K562 (cell line): ENCODE measurements at regions not wholly inside any gene's neighbourhood (a gene's known extent, or its start where the extent isn't known, plus 50 kb on each side); places are given as distances from the start of the nearest gene placed in this dataset.

Source experiments
- ATAC-seq: fragments of 200-7000 bp; cut with Tn5 transposase; 3 replicates; pipeline ENCODE4 v1.9.1; 2020; ENCODE audit warnings: moderate library complexity
- BruUV-seq: library from RNA; stranded (reverse); fragments of 400-500 nt; replicated peaks from 2 replicates; lab custom pipeline; 2021; lab: Mats Ljungman, UMichigan
- CTCF ChIA-PET: fragments of 300-600 bp; formaldehyde crosslinking; extraction: SDS; loops from one replicate; lab custom pipeline; 2021; ENCODE audit warnings: low intra/inter-chr PET ratio; lab: Yijun Ruan, JAX
- POLR2A ChIA-PET: fragments of 300-600, 350-650 bp; sonication (Branson Sonifier 250); formaldehyde crosslinking; extraction: SDS; loops from one replicate; lab custom pipeline; 2021; ENCODE audit warnings: antibody characterized with exemption, inconsistent platforms; lab: Yijun Ruan, JAX
- DNase-seq, 4 experiments: peaks; one replicate each; pipeline versions ENCODE4 v3.0.0 to v3.0.0-alpha.2; 2011 to 2018; ENCODE audit warnings: low spot score in 3 of 4, mixed read lengths in 3 of 4; ENCODE audit errors: extremely low read depth in 1 of 4
- FAIRE-seq: peaks from 2 replicates; lab custom pipeline; 2011; peaks lifted over from hg19 to GRCh38; lab: Jason Lieb, UNC
- H2AFZ ChIP-seq: 2 replicates; pipeline ENCODE4 v1.6.0; 2011; ENCODE audit warnings: low read depth, low read length, control low read depth, inconsistent platforms
- H3K27ac ChIP-seq: fragments of 200-600 bp; 3 replicates; pipeline ENCODE4 v1.8.0; 2011; ENCODE audit warnings: low read depth, mild to moderate bottlenecking, control low read depth, inconsistent platforms, low read length, moderate library complexity, mixed read lengths; ENCODE audit errors: extremely low read depth
- H3K27me3 ChIP-seq, 2 experiments: fragments of 300-600 bp in 1 of 2; 2 replicates in 1 of 2; 3 replicates in 1 of 2; pipeline versions ENCODE4 v1.6.0 to v1.8.0; 2011; ENCODE audit warnings: inconsistent platforms in 2 of 2, low read length in 2 of 2, mild to moderate bottlenecking in 1 of 2, mixed read lengths in 1 of 2, moderate library complexity in 1 of 2; ENCODE audit not compliant: control insufficient read depth in 2 of 2, insufficient read depth in 2 of 2
- H3K36me3 ChIP-seq: fragments of 300-600 bp; 3 replicates; pipeline ENCODE4 v1.8.0; 2011; ENCODE audit warnings: mild to moderate bottlenecking, low read length, inconsistent platforms; ENCODE audit not compliant: control insufficient read depth, insufficient read depth
- H3K4me1 ChIP-seq, 2 experiments: fragments of 200-600 bp in 1 of 2; replicated peaks in 1 of 2; 2 replicates in 1 of 2; 3 replicates in 1 of 2; pipeline versions ENCODE4 v1.5.1 to v1.8.0; 2011; ENCODE audit warnings: inconsistent platforms in 2 of 2, low read length in 2 of 2, mild to moderate bottlenecking in 1 of 2, mixed read lengths in 1 of 2, moderate library complexity in 1 of 2; ENCODE audit not compliant: control insufficient read depth in 2 of 2, insufficient read depth in 2 of 2
- H3K4me2 ChIP-seq: 2 replicates; pipeline ENCODE4 v1.6.1; 2011; ENCODE audit warnings: low read length, control low read depth, inconsistent platforms, mixed read lengths; ENCODE audit not compliant: insufficient read depth
- H3K4me3 ChIP-seq: fragments of 200-600 bp; sonication (generic), shearing (Covaris generic); 2 replicates; pipeline ENCODE4 v1.5.1; 2016; ENCODE audit warnings: control low read depth, inconsistent platforms
- H3K79me2 ChIP-seq: fragments of 200-600 bp; 3 replicates; pipeline ENCODE4 v1.8.0; 2011; ENCODE audit warnings: low read length, inconsistent platforms; ENCODE audit not compliant: control insufficient read depth, insufficient read depth
- H3K9ac ChIP-seq, 2 experiments: 2 replicates each; pipeline versions ENCODE4 v1.6.0 to v1.6.1; 2011; ENCODE audit warnings: low read depth in 2 of 2, low read length in 2 of 2, control low read depth in 1 of 2, inconsistent platforms in 1 of 2, mild to moderate bottlenecking in 1 of 2, mixed read lengths in 1 of 2; ENCODE audit not compliant: insufficient read depth in 1 of 2
- H3K9me1 ChIP-seq: one replicate; pipeline ENCODE4 v1.6.0; 2011; ENCODE audit warnings: inconsistent platforms, mild to moderate bottlenecking, low read length, moderate library complexity; ENCODE audit not compliant: control insufficient read depth, insufficient read depth
- H3K9me3 ChIP-seq: replicated peaks from 2 replicates; pipeline ENCODE4 v1.5.1; 2011; ENCODE audit warnings: low read depth, low read length, inconsistent platforms; ENCODE audit not compliant: control insufficient read depth, insufficient read depth
- H4K20me1 ChIP-seq: replicated peaks from 2 replicates; pipeline ENCODE4 v1.6.1; 2011; ENCODE audit warnings: low read length, inconsistent platforms, mixed read lengths; ENCODE audit not compliant: control insufficient read depth, insufficient read depth
- ARID2 ChIP-seq: fragments of 450-650 bp; IDR thresholded peaks from 2 replicates; pipeline ENCODE4 v1.6.1; 2017; ENCODE audit warnings: antibody characterized with exemption, mild to moderate bottlenecking
- CREM ChIP-seq: IDR thresholded peaks from 2 replicates; pipeline ENCODE4 v1.6.1; 2014; ENCODE audit warnings: antibody characterized with exemption, low read depth
- ESRRB ChIP-seq: fragments of 250-450 bp; sonication (Bioruptor Pico); IDR thresholded peaks from 2 replicates; pipeline ENCODE4 v1.5.0; 2020; ENCODE audit warnings: mild to moderate bottlenecking, moderate library complexity, borderline replicate concordance
- ETS1 ChIP-seq: conservative IDR thresholded peaks from 2 replicates; pipeline ENCODE4 v1.6.1; 2011; ENCODE audit warnings: low read depth, mild to moderate bottlenecking, low read length; ENCODE audit not compliant: control insufficient read depth
- FOXK1 ChIP-seq: sonication (generic); formaldehyde crosslinking; IDR thresholded peaks from 2 replicates; pipeline ENCODE4 v1.8.0; 2022; ENCODE audit warnings: missing genetic modification reagents, mild to moderate bottlenecking, borderline replicate concordance
- HEY1 ChIP-seq: fragments of 250-450 bp; sonication (Bioruptor Pico); IDR thresholded peaks from 2 replicates; pipeline ENCODE4 v1.5.0; 2020; ENCODE audit warnings: mild to moderate bottlenecking, moderate library complexity, borderline replicate concordance
- KAT2B ChIP-seq: IDR thresholded peaks from one replicate; pipeline ENCODE4 v1.6.1; 2012; ENCODE audit warnings: low read depth, mild to moderate bottlenecking, control low read depth, inconsistent platforms, low read length, moderate library complexity
- NFATC3 ChIP-seq: fragments of 450-650 bp; IDR thresholded peaks from 2 replicates; pipeline ENCODE4 v1.6.1; 2017; ENCODE audit warnings: mild to moderate bottlenecking
- NFE2 ChIP-seq: IDR thresholded peaks from 2 replicates; pipeline ENCODE4 v1.6.1; 2014; ENCODE audit warnings: antibody characterized with exemption, low read depth
- POLR2AphosphoS5 ChIP-seq: IDR thresholded peaks from 2 replicates; pipeline ENCODE4 v1.6.1; 2011; ENCODE audit warnings: mild to moderate bottlenecking, low read depth, low read length, moderate library complexity; ENCODE audit not compliant: control insufficient read depth, insufficient read depth
- RUNX1 ChIP-seq: sonication (generic); IDR thresholded peaks from 2 replicates; pipeline ENCODE4 v1.6.1; 2016; ENCODE audit warnings: antibody characterized with exemption, low read depth
- STAT6 ChIP-seq: sonication (generic); formaldehyde crosslinking; IDR thresholded peaks from 2 replicates; pipeline ENCODE4 v1.8.1; 2023; ENCODE audit warnings: mild to moderate bottlenecking, missing genetic modification reagents
- SUPT5H ChIP-seq: fragments of 450-650 bp; IDR thresholded peaks from 2 replicates; pipeline ENCODE4 v1.6.1; 2016
- ZC3H8 ChIP-seq: fragments of 450-650 bp; IDR thresholded peaks from 2 replicates; pipeline ENCODE4 v1.6.1; 2017
- ZNF436 ChIP-seq: fragments of 250-450, 450-650 bp; sonication (Bioruptor Pico); formaldehyde crosslinking; IDR thresholded peaks from 2 replicates; pipeline ENCODE4 v1.7.0; 2020; ENCODE audit warnings: mild to moderate bottlenecking
- ZNF75A ChIP-seq: fragments of 450-650 bp; formaldehyde crosslinking; IDR thresholded peaks from 2 replicates; pipeline ENCODE4 v1.4.0; 2020; ENCODE audit warnings: mild to moderate bottlenecking
- ZNF77 ChIP-seq: fragments of 250-450 bp; sonication (Bioruptor Pico); IDR thresholded peaks from 2 replicates; pipeline ENCODE4 v1.5.0; 2020
- ZNF785 ChIP-seq: fragments of 250-450 bp; sonication (Bioruptor Pico); IDR thresholded peaks from 2 replicates; pipeline ENCODE4 v1.4.0; 2020; ENCODE audit warnings: mild to moderate bottlenecking
- WGBS: fragments of 100-300 bp; shearing (Covaris generic); methylation state at CpG from one replicate; pipeline ENCODE4 v1.1.6; 2016; ENCODE audit warnings: low coverage, mixed read lengths; ENCODE audit not compliant: insufficient coverage; ENCODE audit errors: missing lambda C conversion rate; 5-methylcytosine and 5-hydroxymethylcytosine counted together
- in situ Hi-C: fragments of 300-500 bp; cut with MboI; formaldehyde crosslinking; loops from 4 replicates; pipeline ENCODE4 v1.15.0; 2018; ENCODE audit warnings: inconsistent platforms, mixed read lengths
- intact Hi-C: fragments of 100-400 bp; cut with micrococcal nuclease; formaldehyde crosslinking; loops from 2 replicates; pipeline ENCODE4 v1.14.2; 2022
- TF ChIP-seq, protein P1 (sequence below): fragments of 450-650 bp; formaldehyde crosslinking; IDR thresholded peaks from 2 replicates; pipeline ENCODE4 v1.4.0; 2020; ENCODE audit warnings: mild to moderate bottlenecking, moderate library complexity

DNA sequence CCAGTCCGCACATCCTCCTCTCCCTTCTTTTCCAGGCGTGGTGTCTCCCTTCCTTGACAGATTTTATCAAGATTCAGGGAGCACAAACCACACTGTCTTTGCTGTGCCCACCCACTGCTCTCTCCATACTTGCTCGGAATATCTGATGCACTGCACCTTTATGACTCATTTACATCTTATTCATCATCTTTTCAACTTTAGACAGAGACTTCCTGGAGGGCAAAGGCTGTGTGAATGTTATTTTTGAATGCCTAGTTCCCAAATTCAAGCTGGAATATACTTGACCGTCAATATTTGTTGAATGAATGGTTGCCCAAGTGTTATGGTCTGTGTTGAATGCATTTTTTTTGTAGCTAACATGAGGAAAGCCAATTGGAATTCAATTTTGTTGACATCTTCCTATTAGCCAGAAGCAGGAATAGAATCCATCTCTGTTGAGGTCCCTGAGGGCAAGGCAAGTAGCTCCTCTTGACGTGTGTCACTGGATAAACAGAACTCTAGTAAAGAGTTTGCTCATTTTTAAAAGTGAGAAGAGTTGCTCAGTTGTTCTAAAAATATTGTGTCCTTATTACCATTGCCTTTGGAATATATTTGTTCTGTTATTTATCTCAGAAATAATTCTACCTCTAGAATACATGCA is 95.0 kb downstream of the KLF6 start:
- POLR2A ChIA-PET: interaction anchor here (1.2 to 1.6 kb wide), 2 partner anchors 15 to 28 kb away, joined by 3 to 4 read pairs; no protein-coding TSS in a partner anchor
- Histone ChIP-seq H3K4me1 (peaks cover 0 to 10% of the 10 kb centered on the region in 2 experiments; a peak in 1 of 5 replicates), H3K9ac (no peak overlapping the region)
- CTCF ChIA-PET: no interaction called here
- FAIRE-seq (peak; percentile 76), ATAC-seq (no peak)
- TF ChIP-seq ARID2 (no peak), POLR2AphosphoS5 (no peak), SUPT5H (no peak), CREM (no peak), ESRRB (CRISPR knock-in tag) (no peak), KAT2B (no peak), ZNF436 (no peak), RUNX1 (no peak), STAT6 (CRISPR knock-in tag) (no peak), ZNF77 (CRISPR knock-in tag) (no peak), ZC3H8 (no peak), ETS1 (no peak), FOXK1 (CRISPR knock-in tag) (no peak), ZNF785 (no peak), NFATC3 (no peak), HEY1 (CRISPR knock-in tag) (no peak), NFE2 (no peak), ZNF75A (CRISPR knock-in tag) (no peak)
- TF ChIP-seq, protein P1, sequence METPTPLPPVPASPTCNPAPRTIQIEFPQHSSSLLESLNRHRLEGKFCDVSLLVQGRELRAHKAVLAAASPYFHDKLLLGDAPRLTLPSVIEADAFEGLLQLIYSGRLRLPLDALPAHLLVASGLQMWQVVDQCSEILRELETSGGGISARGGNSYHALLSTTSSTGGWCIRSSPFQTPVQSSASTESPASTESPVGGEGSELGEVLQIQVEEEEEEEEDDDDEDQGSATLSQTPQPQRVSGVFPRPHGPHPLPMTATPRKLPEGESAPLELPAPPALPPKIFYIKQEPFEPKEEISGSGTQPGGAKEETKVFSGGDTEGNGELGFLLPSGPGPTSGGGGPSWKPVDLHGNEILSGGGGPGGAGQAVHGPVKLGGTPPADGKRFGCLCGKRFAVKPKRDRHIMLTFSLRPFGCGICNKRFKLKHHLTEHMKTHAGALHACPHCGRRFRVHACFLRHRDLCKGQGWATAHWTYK (CRISPR knock-in tag): no peak
- TF ChIP-seq, all 486 proteins: peak for 0
- Histone ChIP-seq H3K36me3 (no peaks in the 10 kb centered on the region), H3K9me3 (no peaks in the 10 kb centered on the region), H3K27ac (no peak overlapping the region), H3K4me3 (no peak overlapping the region), H3K79me2 (no peaks in the 10 kb centered on the region), H4K20me1 (no peaks in the 10 kb centered on the region), H3K4me2 (no peak overlapping the region), H2AFZ (no peak overlapping the region), H3K9me1 (no peaks in the 10 kb centered on the region), H3K27me3 (peaks cover 0 to 20% of the 10 kb centered on the region in 2 experiments; a peak in 4 of 5 replicates)
- DNase-seq: no peak
- WGBS: 11% methylated on average over 4 of the region's 5 CpGs
- in situ Hi-C loops: no loop called here
- no TSS peak for BruUV-seq
- intact Hi-C loops: no loop called here
